Liver (tissue), 8 donors: ENCODE measurements at regions not wholly inside any gene's neighbourhood (a gene's known extent, or its start where the extent isn't known, plus 50 kb on each side); places are given as distances from the start of the nearest gene placed in this dataset.

ENCODE experiments used
- DNase-seq: peaks from one replicate; pipeline ENCODE4 v3.0.0-alpha.2; 2017; ENCODE audit warnings: low spot score
- H3K27ac ChIP-seq, 2 donors: one replicate each; pipeline ENCODE4 v1.7.0; 2013; ENCODE audit warnings: inconsistent platforms in 2 of 2, low read length in 2 of 2, control low read depth in 1 of 2, low read depth in 1 of 2, mild to moderate bottlenecking in 1 of 2
- H3K27me3 ChIP-seq, 4 donors: one replicate each; pipeline versions ENCODE4 v1.6.1 to v1.7.0; 2013; ENCODE audit warnings: low read length in 3 of 4, inconsistent platforms in 1 of 4, mild to moderate bottlenecking in 1 of 4, moderate library complexity in 1 of 4; ENCODE audit not compliant: control insufficient read depth in 4 of 4, insufficient read depth in 4 of 4
- H3K36me3 ChIP-seq, 4 donors: one replicate each; pipeline versions ENCODE4 v1.6.1 to v1.7.0; 2013; ENCODE audit warnings: low read length in 3 of 4, mild to moderate bottlenecking in 3 of 4, low read depth in 1 of 4, moderate library complexity in 1 of 4; ENCODE audit not compliant: control insufficient read depth in 4 of 4, insufficient read depth in 3 of 4
- H3K4me1 ChIP-seq, 4 donors: one replicate each; pipeline versions ENCODE4 v1.6.1 to v1.7.0; 2013; ENCODE audit warnings: low read length in 3 of 4, mild to moderate bottlenecking in 3 of 4, moderate library complexity in 1 of 4; ENCODE audit not compliant: control insufficient read depth in 4 of 4, insufficient read depth in 4 of 4
- H3K4me3 ChIP-seq, 3 donors: one replicate each; pipeline versions ENCODE4 v1.6.1 to v1.7.0; 2013; ENCODE audit warnings: low read length in 3 of 3, control low read depth in 1 of 3, low read depth in 1 of 3, mild to moderate bottlenecking in 1 of 3
- H3K9ac ChIP-seq, 2 donors: one replicate each; pipeline ENCODE4 v1.7.0; 2013; ENCODE audit warnings: low read length in 2 of 2, mild to moderate bottlenecking in 2 of 2, moderate library complexity in 2 of 2, control low read depth in 1 of 2, low read depth in 1 of 2
- H3K9me3 ChIP-seq, 4 donors: one replicate each; pipeline versions ENCODE4 v1.6.1 to v1.7.0; 2013; ENCODE audit warnings: low read length in 3 of 4; ENCODE audit not compliant: control insufficient read depth in 4 of 4
- ATF3 ChIP-seq: IDR thresholded peaks from 2 replicates; pipeline ENCODE4 v1.6.1; 2016; ENCODE audit warnings: antibody characterized with exemption
- CTCF ChIP-seq: fragments of 150-350 bp; IDR thresholded peaks from 2 replicates; pipeline ENCODE4 v1.5.1; 2017; ENCODE audit warnings: improper control_type of control experiment, low read depth, low read length; ENCODE audit not compliant: missing input control
- EGR1 ChIP-seq, 2 donors: IDR thresholded peaks; 2 replicates each; pipeline ENCODE4 v1.6.1; 2016 to 2018; ENCODE audit warnings: antibody characterized with exemption in 2 of 2, low read depth in 2 of 2
- FOXA1 ChIP-seq: IDR thresholded peaks from 2 replicates; pipeline ENCODE4 v1.6.1; 2016; ENCODE audit warnings: antibody characterized with exemption
- FOXA2 ChIP-seq: IDR thresholded peaks from 2 replicates; pipeline ENCODE4 v1.6.1; 2016; ENCODE audit warnings: antibody characterized with exemption
- GABPA ChIP-seq, 2 donors: IDR thresholded peaks in 1 of 2; conservative IDR thresholded peaks in 1 of 2; 2 replicates each; pipeline ENCODE4 v1.6.1; 2016; ENCODE audit warnings: antibody characterized with exemption in 2 of 2, mild to moderate bottlenecking in 1 of 2, moderate library complexity in 1 of 2
- HNF4A ChIP-seq, 2 donors: conservative IDR thresholded peaks; 2 replicates each; pipeline ENCODE4 v1.6.1; 2016; ENCODE audit warnings: antibody characterized with exemption in 2 of 2, mild to moderate bottlenecking in 2 of 2
- HNF4G ChIP-seq: IDR thresholded peaks from 2 replicates; pipeline ENCODE4 v1.6.1; 2016; ENCODE audit warnings: antibody characterized with exemption
- JUND ChIP-seq, 2 donors: IDR thresholded peaks; 2 replicates each; pipeline ENCODE4 v1.6.1; 2016; ENCODE audit warnings: antibody characterized with exemption in 2 of 2
- NR2F2 ChIP-seq: IDR thresholded peaks from 2 replicates; pipeline ENCODE4 v1.6.1; 2016; ENCODE audit warnings: antibody characterized with exemption
- RAD21 ChIP-seq, 2 donors: IDR thresholded peaks; 2 replicates each; pipeline ENCODE4 v1.6.1; 2016; ENCODE audit warnings: antibody characterized with exemption in 2 of 2, mild to moderate bottlenecking in 2 of 2
- SP1 ChIP-seq: IDR thresholded peaks from 2 replicates; pipeline ENCODE4 v1.6.1; 2018; ENCODE audit warnings: antibody characterized with exemption, mild to moderate bottlenecking
- TAF1 ChIP-seq: conservative IDR thresholded peaks from 2 replicates; pipeline ENCODE4 v1.6.1; 2016; ENCODE audit warnings: antibody characterized with exemption, mild to moderate bottlenecking
- YY1 ChIP-seq: IDR thresholded peaks from 2 replicates; pipeline ENCODE4 v1.6.1; 2016; ENCODE audit warnings: antibody characterized with exemption, mild to moderate bottlenecking
- ZBTB33 ChIP-seq: IDR thresholded peaks from 2 replicates; pipeline ENCODE4 v1.6.1; 2016; ENCODE audit warnings: antibody characterized with exemption
- WGBS: extraction: QIAGEN DNeasy Blood & Tissue Kit; methylation state at CpG from one replicate; pipeline ENCODE4 v1.1.7; 2013; 5-methylcytosine and 5-hydroxymethylcytosine counted together
- donor health status: healthy.
- donor health status: healthy.
- donor health status: healthy.
- donor health status: healthy.
- donor health status: healthy.

- H3K9ac ChIP-seq = no peak overlapping the region
- H3K4me3 ChIP-seq = no peak overlapping the region
- H3K4me1 ChIP-seq = no peaks in the 10 kb centered on the region
- no peak overlapping the region for H3K27ac ChIP-seq
- H3K36me3 ChIP-seq = no peaks in the 10 kb centered on the region
- DNase-seq = no peak
- H3K27me3 ChIP-seq = no peaks in the 10 kb centered on the region
- H3K9me3 ChIP-seq = no peaks in the 10 kb centered on the region
- TF ChIP-seq SP1 (no peak), FOXA1 (no peak), ZBTB33 (no peak), TAF1 (no peak), EGR1 (IDR thresholded peaks at IDR 0.05; ENCODE audit: low read depth in 2 of 2) (no peak), HNF4G (no peak), NR2F2 (no peak), YY1 (no peak), HNF4A (conservative IDR thresholded peaks at IDR 0.05) (no peak), JUND (IDR thresholded peaks at IDR 0.05) (no peak), FOXA2 (no peak), CTCF (no peak), GABPA (IDR thresholded peaks at IDR 0.05 in 1 of 2, conservative IDR thresholded peaks at IDR 0.05 in 1 of 2) (no peak), ATF3 (no peak)
- WGBS = 75% methylated on average over 4 of the region's 4 CpGs
Measured at GRCh38 chr6:95767897-95768463, 190.6 kb downstream of the MANEA start.

- TF ChIP-seq RAD21 (IDR thresholded peaks at IDR 0.05) (peak; percentile 52 to 73), NR2F2 (no peak), CTCF (peak; percentile 11)
- H3K36me3 ChIP-seq = no peaks in the 10 kb centered on the region
- no peaks in the 10 kb centered on the region for H3K4me1 ChIP-seq
- no peak overlapping the region for H3K9ac ChIP-seq
- H3K27me3 ChIP-seq = no peaks in the 10 kb centered on the region
- H3K27ac ChIP-seq = no peak overlapping the region
- no peak overlapping the region for H3K4me3 ChIP-seq
- 63% methylated on average over 3 of the region's 3 CpGs for WGBS
- H3K9me3 ChIP-seq = no peaks in the 10 kb centered on the region
- no peak for DNase-seq
Measured at GRCh38 chr6:95768539-95768938, 191.2 kb downstream of the MANEA start.
